Esophagus muscularis mucosa (tissue), 4 donors: ENCODE measurements at regions not wholly inside any gene's neighbourhood (a gene's known extent, or its start where the extent isn't known, plus 50 kb on each side); places are given as distances from the start of the nearest gene placed in this dataset.
A peak's percentile ranks its signal among the peaks of the same experiment; 100 is the strongest.
"Not testable (repeated sequence)": the region's sequence is repeated elsewhere in the genome, so short reads cannot be mapped to it uniquely, and the experiment has no call there.

ENCODE experiments used
- DNase-seq: peaks from one replicate; pipeline ENCODE4 v3.0.0-alpha.2; 2017; ENCODE audit errors: extremely low spot score
- H3K27ac ChIP-seq, 4 donors: fragments of 200-600 bp; sonication (generic); replicated peaks in 1 of 4; 1 replicate in 3 of 4; 2 replicates in 1 of 4; pipeline ENCODE4 v1.5.1; 2016 to 2019; ENCODE audit warnings: mild to moderate bottlenecking in 1 of 4
- H3K27me3 ChIP-seq, 4 donors: fragments of 200-600 bp; sonication (generic); one replicate each; pipeline versions ENCODE4 v1.5.1 to v1.6.0; 2016 to 2019
- H3K36me3 ChIP-seq, 4 donors: fragments of 200-600 bp; sonication (generic); one replicate each; pipeline ENCODE4 v1.5.1; 2016 to 2019
- H3K4me1 ChIP-seq, 4 donors: fragments of 200-600 bp; sonication (generic); one replicate each; pipeline ENCODE4 v1.5.1; 2016 to 2019
- H3K4me3 ChIP-seq, 4 donors: fragments of 200-600 bp; sonication (generic); 1 replicate in 2 of 4; 2 replicates in 2 of 4; pipeline ENCODE4 v1.5.1; 2016 to 2019; ENCODE audit warnings: mild to moderate bottlenecking in 4 of 4, moderate library complexity in 1 of 4
- H3K9me3 ChIP-seq, 4 donors: fragments of 200-600 bp; sonication (generic); 1 replicate in 3 of 4; 2 replicates in 1 of 4; pipeline ENCODE4 v1.5.1; 2016 to 2019
- EP300 ChIP-seq: sonication (generic); formaldehyde crosslinking; IDR thresholded peaks from one replicate; pipeline ENCODE4 v1.6.1; 2017; ENCODE audit warnings: antibody characterized with exemption
- POLR2A ChIP-seq: fragments of 450-650 bp; IDR thresholded peaks from one replicate; pipeline ENCODE4 v1.6.1; 2017; ENCODE audit warnings: antibody characterized with exemption, moderate library complexity, mild to moderate bottlenecking, low read depth
- POLR2AphosphoS5 ChIP-seq, 2 donors: sonication (generic); formaldehyde crosslinking; IDR thresholded peaks; one replicate each; pipeline ENCODE4 v1.6.1; 2017; ENCODE audit warnings: antibody characterized with exemption in 2 of 2
- WGBS: methylation state at CpG from one replicate; pipeline ENCODE4 v1.1.5; 2018; 5-methylcytosine and 5-hydroxymethylcytosine counted together
- intact Hi-C: fragments of 100-400 bp; cut with DNase I; formaldehyde crosslinking; loops from one replicate; pipeline ENCODE4 v1.15.1; 2023
- TF ChIP-seq, protein P1 (sequence below), 3 experiments: fragments of 200-600 bp in 2 of 3; fragments of 450-650 bp in 1 of 3; sonication (generic) in 2 of 3; IDR thresholded peaks; one replicate each; pipeline ENCODE4 v1.5.1; 2017 to 2019; ENCODE audit warnings: antibody characterized with exemption in 3 of 3, mild to moderate bottlenecking in 2 of 3, moderate library complexity in 1 of 3

DNA sequence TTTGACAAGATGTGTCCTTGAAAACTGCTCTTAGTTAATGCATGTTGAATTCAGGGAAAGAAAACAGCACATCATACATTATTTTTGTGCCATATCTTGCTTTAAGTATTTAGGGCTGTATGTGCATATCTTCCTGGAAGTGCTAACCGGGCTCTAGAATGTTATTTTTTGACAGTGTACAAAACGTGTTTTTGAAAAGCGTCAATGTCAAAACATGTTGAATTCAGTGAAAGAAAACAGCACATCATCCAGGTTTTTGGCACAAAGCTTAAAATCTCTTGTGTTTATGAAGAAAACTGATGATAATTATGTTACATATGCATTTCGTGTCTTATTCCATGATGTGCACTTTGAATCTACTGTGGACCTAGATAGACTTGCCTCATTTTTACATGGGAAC is 82.7 kb downstream of the ASCL4 start:
- Histone ChIP-seq H3K27me3 (peaks cover 0 to 63% (median 4%) of the 10 kb centered on the region in 4 donors), H3K27ac (no peak overlapping the region), H3K4me1 (no peaks in the 10 kb centered on the region), H3K4me3 (no peak overlapping the region), H3K9me3 (no peaks in the 10 kb centered on the region), H3K36me3 (no peaks in the 10 kb centered on the region)
- WGBS = 65% methylated on average over 4 of the region's 4 CpGs
- no peak for DNase-seq
- no peak for TF ChIP-seq EP300
- TF ChIP-seq POLR2AphosphoS5 (IDR thresholded peaks at IDR 0.05) = no peak
- no peak for TF ChIP-seq POLR2A
- TF ChIP-seq, protein P1, sequence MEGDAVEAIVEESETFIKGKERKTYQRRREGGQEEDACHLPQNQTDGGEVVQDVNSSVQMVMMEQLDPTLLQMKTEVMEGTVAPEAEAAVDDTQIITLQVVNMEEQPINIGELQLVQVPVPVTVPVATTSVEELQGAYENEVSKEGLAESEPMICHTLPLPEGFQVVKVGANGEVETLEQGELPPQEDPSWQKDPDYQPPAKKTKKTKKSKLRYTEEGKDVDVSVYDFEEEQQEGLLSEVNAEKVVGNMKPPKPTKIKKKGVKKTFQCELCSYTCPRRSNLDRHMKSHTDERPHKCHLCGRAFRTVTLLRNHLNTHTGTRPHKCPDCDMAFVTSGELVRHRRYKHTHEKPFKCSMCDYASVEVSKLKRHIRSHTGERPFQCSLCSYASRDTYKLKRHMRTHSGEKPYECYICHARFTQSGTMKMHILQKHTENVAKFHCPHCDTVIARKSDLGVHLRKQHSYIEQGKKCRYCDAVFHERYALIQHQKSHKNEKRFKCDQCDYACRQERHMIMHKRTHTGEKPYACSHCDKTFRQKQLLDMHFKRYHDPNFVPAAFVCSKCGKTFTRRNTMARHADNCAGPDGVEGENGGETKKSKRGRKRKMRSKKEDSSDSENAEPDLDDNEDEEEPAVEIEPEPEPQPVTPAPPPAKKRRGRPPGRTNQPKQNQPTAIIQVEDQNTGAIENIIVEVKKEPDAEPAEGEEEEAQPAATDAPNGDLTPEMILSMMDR (IDR thresholded peaks at IDR 0.05) = no peak
- intact Hi-C loops = no loop called here

GRCh38 chr12:107859367-107859766 is 84.9 kb downstream of the ASCL4 start:
- no peak overlapping the region for H3K4me3 ChIP-seq
- H3K4me1 ChIP-seq = peaks cover 3 to 8% (median 6%) of the 10 kb centered on the region in 4 donors
- H3K27ac ChIP-seq = no peak overlapping the region
- DNase-seq = no peak
- H3K27me3 ChIP-seq = peaks cover 0 to 62% (median 1%) of the 10 kb centered on the region in 4 donors
- intact Hi-C loops = no loop called here
- H3K36me3 ChIP-seq = no peaks in the 10 kb centered on the region
- TF ChIP-seq EP300 (no peak), POLR2AphosphoS5 (IDR thresholded peaks at IDR 0.05) (no peak), POLR2A (no peak)
- TF ChIP-seq, protein P1 (IDR thresholded peaks at IDR 0.05) = no peak
- H3K9me3 ChIP-seq = no peaks in the 10 kb centered on the region
- WGBS = 62% methylated on average over 2 of the region's 2 CpGs

GRCh38 chr12:107864235-107864634 is 89.7 kb downstream of the ASCL4 start:
- TF ChIP-seq EP300 (no peak), POLR2AphosphoS5 (IDR thresholded peaks at IDR 0.05) (no peak), POLR2A (no peak)
- TF ChIP-seq, protein P1 (IDR thresholded peaks at IDR 0.05) = no peak
- intact Hi-C loops = no loop called here
- H3K4me3 ChIP-seq = peak overlapping the region; percentile 31 to 49 (median 40)
- H3K27me3 ChIP-seq = peaks cover 0 to 67% (median 0%) of the 10 kb centered on the region in 4 donors
- no peaks in the 10 kb centered on the region for H3K9me3 ChIP-seq
- no peaks in the 10 kb centered on the region for H3K36me3 ChIP-seq
- peaks cover 3 to 9% (median 7%) of the 10 kb centered on the region in 4 donors for H3K4me1 ChIP-seq
- H3K27ac ChIP-seq = no peak overlapping the region
- WGBS = 13% methylated on average over 9 of the region's 33 CpGs
- no peak for DNase-seq

DNA sequence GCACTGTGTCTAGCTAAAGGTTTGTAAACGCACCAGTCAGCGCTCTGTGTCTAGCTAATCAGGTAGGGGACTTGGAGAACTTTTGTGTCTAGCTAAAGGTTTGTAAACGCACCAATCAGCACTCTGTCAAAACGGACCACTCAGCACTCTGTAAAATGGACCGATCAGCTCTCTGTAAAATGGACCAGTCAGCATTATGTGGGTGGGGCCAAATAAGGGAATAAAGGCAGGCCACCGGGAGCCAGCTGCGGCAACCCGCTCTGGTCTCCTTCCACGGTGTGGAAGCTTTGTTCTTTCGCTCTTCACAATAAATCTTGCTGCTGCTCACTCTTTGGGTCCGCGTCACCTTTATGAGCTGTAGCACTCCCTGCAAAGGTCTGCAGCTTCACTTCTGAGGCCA is 90.2 kb downstream of the ASCL4 start:
- intact Hi-C loops = not testable (repeated sequence)
- H3K4me3 ChIP-seq = peak overlapping the region in 3 of 4 donors; percentile 31 to 49 (median 40)

GRCh38 chr12:107873223-107873622 is 98.7 kb downstream of the ASCL4 start:
- intact Hi-C loops = no loop called here
- no peak for TF ChIP-seq POLR2AphosphoS5 (IDR thresholded peaks at IDR 0.05)
- TF ChIP-seq POLR2A = no peak
- no peak for TF ChIP-seq EP300
- TF ChIP-seq, protein P1 (IDR thresholded peaks at IDR 0.05) = no peak
- no peak overlapping the region for H3K4me3 ChIP-seq
- WGBS = 48% methylated on average over 14 of the region's 14 CpGs
- DNase-seq = no peak
- no peaks in the 10 kb centered on the region for H3K9me3 ChIP-seq
- H3K27me3 ChIP-seq = peaks cover 0 to 51% (median 0%) of the 10 kb centered on the region in 4 donors
- H3K36me3 ChIP-seq = no peaks in the 10 kb centered on the region
- H3K27ac ChIP-seq = no peak overlapping the region
- H3K4me1 ChIP-seq = no peaks in the 10 kb centered on the region

More for the DNA sequence above, 90.2 kb downstream of the ASCL4 start:
- H3K9me3 ChIP-seq, H3K4me1 ChIP-seq, H3K36me3 ChIP-seq, DNase-seq, H3K27ac ChIP-seq: not testable (repeated sequence)
- 81% methylated on average over 7 of the region's 12 CpGs for WGBS
- H3K27me3 ChIP-seq = peaks cover 0 to 67% (median 0%) of the 10 kb centered on the region in 4 donors
